Loucy (cell line): ENCODE measurements at regions not wholly inside any gene's neighbourhood (a gene's known extent, or its start where the extent isn't known, plus 50 kb on each side); places are given as distances from the start of the nearest gene placed in this dataset.

ENCODE experiments used
- H2AFZ ChIP-seq: fragments of 200-600 bp; sonication (generic); 2 replicates; pipeline ENCODE4 v1.6.0; 2016; ENCODE audit warnings: antibody characterized with exemption, mild to moderate bottlenecking, low read length, moderate library complexity
- H3F3A ChIP-seq: fragments of 200-600 bp; 2 replicates; pipeline ENCODE4 v1.6.0; 2016; ENCODE audit warnings: antibody characterized with exemption, low read depth, mild to moderate bottlenecking
- H3K27me3 ChIP-seq: fragments of 200-600 bp; sonication (generic); 2 replicates; pipeline ENCODE4 v1.6.1; 2014; ENCODE audit warnings: low read length, mild to moderate bottlenecking; ENCODE audit not compliant: insufficient read depth, poor library complexity, severe bottlenecking
- H3K36me3 ChIP-seq: fragments of 200-600 bp; sonication (generic); 2 replicates; pipeline ENCODE4 v1.6.1; 2016; ENCODE audit warnings: low read length; ENCODE audit not compliant: insufficient read depth
- H3K4me1 ChIP-seq: fragments of 200-600 bp; sonication (generic); 2 replicates; pipeline ENCODE4 v1.5.1; 2014; ENCODE audit warnings: low read length, mild to moderate bottlenecking; ENCODE audit not compliant: insufficient read depth, poor library complexity, severe bottlenecking
- H3K4me2 ChIP-seq: fragments of 200-600 bp; sonication (generic); 2 replicates; pipeline ENCODE4 v1.6.0; 2014; ENCODE audit warnings: antibody characterized with exemption, low read length, low read depth, mild to moderate bottlenecking; ENCODE audit not compliant: poor library complexity, severe bottlenecking
- H3K4me3 ChIP-seq: fragments of 200-600 bp; sonication (generic); 2 replicates; pipeline ENCODE4 v1.5.1; 2014; ENCODE audit warnings: low read length, mild to moderate bottlenecking, mixed read lengths; ENCODE audit not compliant: poor library complexity, severe bottlenecking
- H3K79me2 ChIP-seq: fragments of 200-600 bp; sonication (generic); 2 replicates; pipeline ENCODE4 v1.6.1; 2014; ENCODE audit warnings: low read length; ENCODE audit not compliant: insufficient read depth
- H3K9ac ChIP-seq: fragments of 200-600 bp; sonication (generic); 2 replicates; pipeline ENCODE4 v1.6.0; 2014; ENCODE audit warnings: mild to moderate bottlenecking, low read depth, low read length, moderate library complexity; ENCODE audit not compliant: poor library complexity, severe bottlenecking
- H3K9me2 ChIP-seq: fragments of 200-600 bp; sonication (generic); replicated peaks from 2 replicates; pipeline ENCODE4 v1.6.1; 2016; ENCODE audit warnings: low read depth, low read length, mixed read lengths
- H3K9me3 ChIP-seq: fragments of 200-600 bp; sonication (generic); 2 replicates; pipeline ENCODE4 v1.6.1; 2014; ENCODE audit warnings: mild to moderate bottlenecking, antibody characterized with exemption, low read length, low read depth; ENCODE audit not compliant: insufficient read depth
- H4K20me1 ChIP-seq: fragments of 200-600 bp; sonication (generic); 2 replicates; pipeline ENCODE4 v1.6.0; 2014; ENCODE audit warnings: antibody characterized with exemption, low read length, mild to moderate bottlenecking; ENCODE audit not compliant: insufficient read depth, poor library complexity, severe bottlenecking
- EZH2phosphoT487 ChIP-seq: fragments of 200-600 bp; IDR thresholded peaks from 2 replicates; pipeline ENCODE4 v1.6.1; 2018; ENCODE audit warnings: antibody characterized with exemption, mild to moderate bottlenecking, moderate library complexity, borderline replicate concordance
- TF ChIP-seq, protein P1 (sequence below): fragments of 200-600 bp; sonication (generic); conservative IDR thresholded peaks from 2 replicates; pipeline ENCODE4 v1.5.1; 2014; ENCODE audit warnings: mild to moderate bottlenecking, antibody characterized with exemption, low read length

GRCh38 chr6:156526081-156526480 is 251.1 kb upstream of the ARID1B start:
- H3K27me3 ChIP-seq = no peaks in the 10 kb centered on the region
- H3F3A ChIP-seq = no peaks in the 10 kb centered on the region
- H3K4me1 ChIP-seq = peaks cover 6% of the 10 kb centered on the region
- no peaks in the 10 kb centered on the region for H3K9me3 ChIP-seq
- H3K4me2 ChIP-seq = no peak overlapping the region
- H4K20me1 ChIP-seq = no peaks in the 10 kb centered on the region
- H3K9me2 ChIP-seq = no peaks in the 10 kb centered on the region
- no peak for TF ChIP-seq EZH2phosphoT487
- TF ChIP-seq, protein P1, sequence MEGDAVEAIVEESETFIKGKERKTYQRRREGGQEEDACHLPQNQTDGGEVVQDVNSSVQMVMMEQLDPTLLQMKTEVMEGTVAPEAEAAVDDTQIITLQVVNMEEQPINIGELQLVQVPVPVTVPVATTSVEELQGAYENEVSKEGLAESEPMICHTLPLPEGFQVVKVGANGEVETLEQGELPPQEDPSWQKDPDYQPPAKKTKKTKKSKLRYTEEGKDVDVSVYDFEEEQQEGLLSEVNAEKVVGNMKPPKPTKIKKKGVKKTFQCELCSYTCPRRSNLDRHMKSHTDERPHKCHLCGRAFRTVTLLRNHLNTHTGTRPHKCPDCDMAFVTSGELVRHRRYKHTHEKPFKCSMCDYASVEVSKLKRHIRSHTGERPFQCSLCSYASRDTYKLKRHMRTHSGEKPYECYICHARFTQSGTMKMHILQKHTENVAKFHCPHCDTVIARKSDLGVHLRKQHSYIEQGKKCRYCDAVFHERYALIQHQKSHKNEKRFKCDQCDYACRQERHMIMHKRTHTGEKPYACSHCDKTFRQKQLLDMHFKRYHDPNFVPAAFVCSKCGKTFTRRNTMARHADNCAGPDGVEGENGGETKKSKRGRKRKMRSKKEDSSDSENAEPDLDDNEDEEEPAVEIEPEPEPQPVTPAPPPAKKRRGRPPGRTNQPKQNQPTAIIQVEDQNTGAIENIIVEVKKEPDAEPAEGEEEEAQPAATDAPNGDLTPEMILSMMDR = no peak
- H3K4me3 ChIP-seq = no peak overlapping the region
- no peak overlapping the region for H3K9ac ChIP-seq
- no peaks in the 10 kb centered on the region for H3K36me3 ChIP-seq
- H3K79me2 ChIP-seq = no peaks in the 10 kb centered on the region
- no peak overlapping the region for H2AFZ ChIP-seq

DNA sequence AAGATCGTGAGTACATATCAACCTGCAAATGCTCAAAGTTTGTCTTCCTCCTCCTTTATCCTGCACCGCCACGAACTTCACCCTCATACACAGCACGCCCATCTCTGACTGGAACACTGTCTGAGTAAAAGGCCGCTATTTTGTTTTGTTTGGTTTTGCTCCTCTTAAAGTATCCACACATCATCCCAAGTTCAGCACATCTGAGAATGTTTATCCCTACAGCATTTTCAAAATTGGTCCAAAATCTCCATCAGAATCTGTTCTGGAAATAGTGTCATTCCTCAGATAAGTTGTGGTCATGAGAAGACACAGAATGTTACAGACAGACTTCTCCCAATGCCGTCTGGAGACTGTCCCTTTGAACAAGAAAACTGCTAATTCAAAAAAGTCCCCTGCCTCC is 251.6 kb upstream of the ARID1B start:
- no peak overlapping the region for H3K9ac ChIP-seq
- peaks cover 6% of the 10 kb centered on the region for H3K4me1 ChIP-seq
- H3K9me2 ChIP-seq = no peaks in the 10 kb centered on the region
- TF ChIP-seq EZH2phosphoT487 = no peak
- TF ChIP-seq, protein P1 = no peak
- no peak overlapping the region for H3K4me2 ChIP-seq
- no peaks in the 10 kb centered on the region for H3K27me3 ChIP-seq
- 0 out of 2 replicates have a peak, but pooled peaks cover under 1% of the 10 kb centered on the region for H3K9me3 ChIP-seq
- no peak overlapping the region for H2AFZ ChIP-seq
- no peaks in the 10 kb centered on the region for H4K20me1 ChIP-seq
- no peaks in the 10 kb centered on the region for H3F3A ChIP-seq
- no peaks in the 10 kb centered on the region for H3K36me3 ChIP-seq
- no peaks in the 10 kb centered on the region for H3K79me2 ChIP-seq
- no peak overlapping the region for H3K4me3 ChIP-seq

DNA sequence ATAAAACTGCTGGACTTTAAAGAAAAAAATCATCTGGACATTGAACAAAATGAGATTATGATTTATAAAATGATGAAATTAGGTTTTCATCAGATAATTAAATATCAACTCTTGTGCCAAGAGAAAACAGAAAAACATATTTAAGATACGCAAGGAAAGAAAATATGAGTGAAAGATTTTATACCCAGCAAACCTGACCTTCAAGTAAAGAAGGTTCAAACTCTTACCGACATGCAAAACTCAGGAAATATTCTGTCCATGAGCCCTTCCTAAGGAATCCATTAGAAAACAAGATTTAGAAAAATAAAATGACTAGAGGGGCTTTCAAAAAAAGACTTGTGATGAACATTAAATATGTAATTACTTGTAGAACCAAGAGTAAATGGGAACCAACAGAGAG is 257.2 kb upstream of the ARID1B start:
- H3K4me3 ChIP-seq = no peak overlapping the region
- H3K36me3 ChIP-seq = no peaks in the 10 kb centered on the region
- no peaks in the 10 kb centered on the region for H3K9me2 ChIP-seq
- H3K4me1 ChIP-seq = peaks cover 6% of the 10 kb centered on the region
- no peaks in the 10 kb centered on the region for H3F3A ChIP-seq
- H3K79me2 ChIP-seq = no peaks in the 10 kb centered on the region
- no peak overlapping the region for H3K9ac ChIP-seq
- H4K20me1 ChIP-seq = no peaks in the 10 kb centered on the region
- TF ChIP-seq, protein P1 = no peak
- TF ChIP-seq EZH2phosphoT487 = no peak
- H3K4me2 ChIP-seq = no peak overlapping the region
- peaks cover 8% of the 10 kb centered on the region; the same call in 1 of the 2 replicates for H3K9me3 ChIP-seq
- H2AFZ ChIP-seq = no peak overlapping the region
- H3K27me3 ChIP-seq = no peaks in the 10 kb centered on the region
